ENCODE measurements at regions not wholly inside any gene's neighbourhood (a gene's known extent, or its start where the extent isn't known, plus 50 kb on each side); places are given as distances from the start of the nearest gene placed in this dataset.

DNA sequence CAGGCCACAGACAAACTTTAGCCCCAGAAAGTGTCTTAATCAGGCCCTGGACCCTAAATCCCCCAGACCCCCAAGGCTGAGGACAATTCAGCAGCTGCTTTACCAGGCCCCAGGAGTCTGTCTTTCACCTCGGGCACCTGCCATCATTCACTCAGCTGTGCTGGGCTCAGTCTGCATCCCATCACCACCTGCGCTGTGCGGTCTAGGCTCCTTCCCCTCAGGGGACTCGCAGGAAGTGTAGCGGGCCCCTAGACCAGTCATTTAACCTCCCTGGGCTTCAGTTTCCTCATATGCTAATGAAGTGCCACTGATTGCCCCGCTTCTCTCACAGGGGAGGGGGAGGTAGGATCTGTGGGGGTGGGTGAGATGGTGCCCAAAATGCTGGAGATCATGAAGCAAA lies 76.4 kb upstream of the ZMIZ1 start:
- TF ChIP-seq, protein P1, sequence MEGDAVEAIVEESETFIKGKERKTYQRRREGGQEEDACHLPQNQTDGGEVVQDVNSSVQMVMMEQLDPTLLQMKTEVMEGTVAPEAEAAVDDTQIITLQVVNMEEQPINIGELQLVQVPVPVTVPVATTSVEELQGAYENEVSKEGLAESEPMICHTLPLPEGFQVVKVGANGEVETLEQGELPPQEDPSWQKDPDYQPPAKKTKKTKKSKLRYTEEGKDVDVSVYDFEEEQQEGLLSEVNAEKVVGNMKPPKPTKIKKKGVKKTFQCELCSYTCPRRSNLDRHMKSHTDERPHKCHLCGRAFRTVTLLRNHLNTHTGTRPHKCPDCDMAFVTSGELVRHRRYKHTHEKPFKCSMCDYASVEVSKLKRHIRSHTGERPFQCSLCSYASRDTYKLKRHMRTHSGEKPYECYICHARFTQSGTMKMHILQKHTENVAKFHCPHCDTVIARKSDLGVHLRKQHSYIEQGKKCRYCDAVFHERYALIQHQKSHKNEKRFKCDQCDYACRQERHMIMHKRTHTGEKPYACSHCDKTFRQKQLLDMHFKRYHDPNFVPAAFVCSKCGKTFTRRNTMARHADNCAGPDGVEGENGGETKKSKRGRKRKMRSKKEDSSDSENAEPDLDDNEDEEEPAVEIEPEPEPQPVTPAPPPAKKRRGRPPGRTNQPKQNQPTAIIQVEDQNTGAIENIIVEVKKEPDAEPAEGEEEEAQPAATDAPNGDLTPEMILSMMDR (conservative IDR thresholded peaks at IDR 0.05) = no peak
- no peak for TF ChIP-seq EZH2 (IDR thresholded peaks at IDR 0.05; ENCODE audit: low read depth)

All from PC-9 (cell line).